ENCODE measurements at regions not wholly inside any gene's neighbourhood (a gene's known extent, or its start where the extent isn't known, plus 50 kb on each side); places are given as distances from the start of the nearest gene placed in this dataset.

DNA sequence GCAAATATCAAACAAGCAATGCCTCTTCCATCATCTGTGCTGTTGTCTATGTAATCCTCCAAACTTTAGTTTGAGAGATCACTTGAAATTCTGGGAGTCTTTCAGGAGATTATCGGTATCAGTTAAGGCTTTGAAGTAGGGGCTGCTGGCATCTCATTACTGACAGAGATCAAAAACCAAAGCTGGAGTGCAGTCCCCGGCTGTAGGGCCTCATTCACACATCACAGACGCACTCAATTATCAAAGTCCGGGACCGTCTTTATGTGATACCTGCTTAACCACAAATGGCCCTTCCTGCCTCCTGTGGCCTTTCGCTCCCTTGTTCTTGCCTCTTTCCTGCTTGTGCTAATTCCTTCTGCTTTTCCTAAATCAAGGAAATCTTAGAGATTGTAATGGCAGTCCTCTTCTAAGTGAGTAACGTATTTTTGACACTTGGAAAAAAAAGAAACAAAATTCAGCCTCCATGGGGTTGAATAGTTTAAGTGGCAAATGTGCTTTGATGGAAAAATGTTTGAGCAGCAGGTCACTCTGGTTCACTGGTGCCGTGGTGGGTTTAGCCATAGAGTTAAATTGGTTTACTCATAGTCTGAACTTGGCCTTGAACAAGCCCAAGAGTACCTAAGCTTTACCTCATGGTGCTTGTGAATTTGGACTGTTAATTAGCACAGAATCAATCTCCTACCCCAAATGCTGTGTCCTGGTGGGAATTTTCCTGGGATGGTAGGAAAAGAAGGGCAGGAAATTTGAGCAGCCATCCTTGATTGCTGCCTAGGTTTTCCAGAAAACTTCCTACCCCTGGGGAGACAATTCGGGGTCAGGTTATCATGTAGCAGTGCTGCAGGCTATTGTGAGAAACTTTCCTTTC is 178.9 kb upstream of the LYZL1 start:
- no peak for TF ChIP-seq GTF2F1 (IDR thresholded peaks at IDR 0.05; ENCODE audit: low read depth, low read length)
- TF ChIP-seq RFX5 (IDR thresholded peaks at IDR 0.05; ENCODE audit: low read depth, low read length), result no peak
- TF ChIP-seq EGR1 (conservative IDR thresholded peaks at IDR 0.05), result no peak
- no peak for TF ChIP-seq RBM39 (optimal IDR thresholded peaks at IDR 0.05; ENCODE audit: low read depth, low read length)
- TF ChIP-seq CBX2 (IDR thresholded peaks at IDR 0.05; ENCODE audit: insufficient read depth, low read length, poor library complexity, severe bottlenecking), result no peak
- TF ChIP-seq CTCF (IDR thresholded peaks at IDR 0.05 in 2 of 3, conservative IDR thresholded peaks at IDR 0.05 in 1 of 3; ENCODE audit: insufficient read depth in 2 of 3, low read depth in 1 of 3, low read length in 3 of 3), result no peak
- no peak for TF ChIP-seq JUND (IDR thresholded peaks at IDR 0.05; ENCODE audit: borderline replicate concordance, low read depth, low read length)
- no peak for TF ChIP-seq JUND (tag; IDR thresholded peaks at IDR 0.05; ENCODE audit: borderline replicate concordance, low read depth, low read length)
- TF ChIP-seq ZKSCAN1 (IDR thresholded peaks at IDR 0.05; ENCODE audit: low read depth, low read length), result no peak
- no peak for TF ChIP-seq NFATC3 (IDR thresholded peaks at IDR 0.05)
